ENCODE measurements at regions not wholly inside any gene's neighbourhood (a gene's known extent, or its start where the extent isn't known, plus 50 kb on each side); places are given as distances from the start of the nearest gene placed in this dataset.

DNA sequence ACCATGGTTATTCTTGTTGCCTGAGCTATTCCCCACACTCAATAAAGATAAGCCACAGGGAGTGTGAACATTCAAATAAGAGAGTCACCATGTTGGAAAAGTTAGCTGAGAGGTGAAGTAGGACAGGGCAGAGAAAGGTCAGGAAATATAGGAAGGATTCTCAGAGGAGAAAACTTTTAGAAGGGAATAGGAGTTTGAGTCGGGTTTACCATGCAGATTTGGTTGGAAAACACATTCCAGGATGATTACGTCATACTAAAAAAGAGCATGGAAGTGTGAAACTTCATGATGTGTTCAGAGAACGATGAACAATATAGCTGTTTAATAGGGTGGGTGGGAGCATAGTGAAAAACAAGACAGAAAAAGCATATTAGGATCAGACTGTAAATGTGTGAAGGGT is 1125.3 kb upstream of the ADGRL2 start:
- no peaks in the 10 kb centered on the region for H3K27me3 ChIP-seq (ENCODE audit: insufficient read depth, poor library complexity, severe bottlenecking)
- no peak overlapping the region for H3K27ac ChIP-seq (replicated peaks)
- H3K4me3 ChIP-seq (replicated peaks; ENCODE audit: insufficient read depth, low read length) = no peak overlapping the region
- TF ChIP-seq GABPA (IDR thresholded peaks at IDR 0.05; ENCODE audit: low read depth) (no peak), POLR2AphosphoS5 (IDR thresholded peaks at IDR 0.05; ENCODE audit: low read depth) (no peak), SPI1 (IDR thresholded peaks at IDR 0.05; ENCODE audit: borderline replicate concordance, low read depth) (no peak)
- TF ChIP-seq, protein P1, sequence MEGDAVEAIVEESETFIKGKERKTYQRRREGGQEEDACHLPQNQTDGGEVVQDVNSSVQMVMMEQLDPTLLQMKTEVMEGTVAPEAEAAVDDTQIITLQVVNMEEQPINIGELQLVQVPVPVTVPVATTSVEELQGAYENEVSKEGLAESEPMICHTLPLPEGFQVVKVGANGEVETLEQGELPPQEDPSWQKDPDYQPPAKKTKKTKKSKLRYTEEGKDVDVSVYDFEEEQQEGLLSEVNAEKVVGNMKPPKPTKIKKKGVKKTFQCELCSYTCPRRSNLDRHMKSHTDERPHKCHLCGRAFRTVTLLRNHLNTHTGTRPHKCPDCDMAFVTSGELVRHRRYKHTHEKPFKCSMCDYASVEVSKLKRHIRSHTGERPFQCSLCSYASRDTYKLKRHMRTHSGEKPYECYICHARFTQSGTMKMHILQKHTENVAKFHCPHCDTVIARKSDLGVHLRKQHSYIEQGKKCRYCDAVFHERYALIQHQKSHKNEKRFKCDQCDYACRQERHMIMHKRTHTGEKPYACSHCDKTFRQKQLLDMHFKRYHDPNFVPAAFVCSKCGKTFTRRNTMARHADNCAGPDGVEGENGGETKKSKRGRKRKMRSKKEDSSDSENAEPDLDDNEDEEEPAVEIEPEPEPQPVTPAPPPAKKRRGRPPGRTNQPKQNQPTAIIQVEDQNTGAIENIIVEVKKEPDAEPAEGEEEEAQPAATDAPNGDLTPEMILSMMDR (IDR thresholded peaks at IDR 0.05; ENCODE audit: insufficient read depth, low read length) = no peak
- TF ChIP-seq, protein P2, sequence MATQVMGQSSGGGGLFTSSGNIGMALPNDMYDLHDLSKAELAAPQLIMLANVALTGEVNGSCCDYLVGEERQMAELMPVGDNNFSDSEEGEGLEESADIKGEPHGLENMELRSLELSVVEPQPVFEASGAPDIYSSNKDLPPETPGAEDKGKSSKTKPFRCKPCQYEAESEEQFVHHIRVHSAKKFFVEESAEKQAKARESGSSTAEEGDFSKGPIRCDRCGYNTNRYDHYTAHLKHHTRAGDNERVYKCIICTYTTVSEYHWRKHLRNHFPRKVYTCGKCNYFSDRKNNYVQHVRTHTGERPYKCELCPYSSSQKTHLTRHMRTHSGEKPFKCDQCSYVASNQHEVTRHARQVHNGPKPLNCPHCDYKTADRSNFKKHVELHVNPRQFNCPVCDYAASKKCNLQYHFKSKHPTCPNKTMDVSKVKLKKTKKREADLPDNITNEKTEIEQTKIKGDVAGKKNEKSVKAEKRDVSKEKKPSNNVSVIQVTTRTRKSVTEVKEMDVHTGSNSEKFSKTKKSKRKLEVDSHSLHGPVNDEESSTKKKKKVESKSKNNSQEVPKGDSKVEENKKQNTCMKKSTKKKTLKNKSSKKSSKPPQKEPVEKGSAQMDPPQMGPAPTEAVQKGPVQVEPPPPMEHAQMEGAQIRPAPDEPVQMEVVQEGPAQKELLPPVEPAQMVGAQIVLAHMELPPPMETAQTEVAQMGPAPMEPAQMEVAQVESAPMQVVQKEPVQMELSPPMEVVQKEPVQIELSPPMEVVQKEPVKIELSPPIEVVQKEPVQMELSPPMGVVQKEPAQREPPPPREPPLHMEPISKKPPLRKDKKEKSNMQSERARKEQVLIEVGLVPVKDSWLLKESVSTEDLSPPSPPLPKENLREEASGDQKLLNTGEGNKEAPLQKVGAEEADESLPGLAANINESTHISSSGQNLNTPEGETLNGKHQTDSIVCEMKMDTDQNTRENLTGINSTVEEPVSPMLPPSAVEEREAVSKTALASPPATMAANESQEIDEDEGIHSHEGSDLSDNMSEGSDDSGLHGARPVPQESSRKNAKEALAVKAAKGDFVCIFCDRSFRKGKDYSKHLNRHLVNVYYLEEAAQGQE (IDR thresholded peaks at IDR 0.05; ENCODE audit: insufficient replicate concordance, low read depth) = no peak
- DNase-seq (ENCODE audit: low read depth in 1 of 2, low spot score in 1 of 2) = no peak

DNA sequence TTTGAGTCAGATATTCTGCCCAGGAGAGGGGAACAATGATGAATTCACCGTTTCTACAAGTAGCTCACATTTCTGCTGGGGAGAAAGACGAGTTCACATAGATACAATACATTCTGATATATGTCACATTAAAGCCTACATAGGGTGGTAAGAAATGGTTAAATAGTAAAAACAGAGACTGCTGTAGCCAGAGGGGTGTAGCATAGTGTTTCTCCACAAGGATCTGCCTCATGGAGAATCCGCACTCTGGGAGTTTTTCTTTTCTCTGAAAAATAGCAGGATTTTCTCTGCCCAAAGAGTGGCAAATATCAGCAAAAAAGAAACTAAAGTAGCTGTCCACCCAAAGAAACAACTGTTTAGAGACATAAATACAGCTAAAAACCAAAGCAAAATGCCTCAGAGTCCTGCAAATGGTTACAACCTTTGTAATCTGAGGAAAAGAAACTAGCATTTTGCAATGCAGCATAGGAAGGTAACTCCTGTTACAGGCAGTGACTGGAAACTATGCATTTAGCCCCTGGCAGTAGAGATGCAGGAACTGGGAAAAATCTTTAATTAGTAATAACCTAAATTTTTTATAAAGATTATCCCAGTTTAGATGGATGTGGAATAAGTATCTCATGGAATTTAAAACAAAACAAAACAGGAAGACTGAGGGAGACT is 1126.7 kb upstream of the ADGRL2 start:
- no peak for DNase-seq (ENCODE audit: low read depth in 1 of 2, low spot score in 1 of 2)
- no peak for TF ChIP-seq SPI1 (IDR thresholded peaks at IDR 0.05; ENCODE audit: borderline replicate concordance, low read depth)
- no peak overlapping the region for H3K4me3 ChIP-seq (replicated peaks; ENCODE audit: insufficient read depth, low read length)
- no peak overlapping the region for H3K27ac ChIP-seq (replicated peaks)
- no peaks in the 10 kb centered on the region for H3K27me3 ChIP-seq (ENCODE audit: insufficient read depth, poor library complexity, severe bottlenecking)

DNA sequence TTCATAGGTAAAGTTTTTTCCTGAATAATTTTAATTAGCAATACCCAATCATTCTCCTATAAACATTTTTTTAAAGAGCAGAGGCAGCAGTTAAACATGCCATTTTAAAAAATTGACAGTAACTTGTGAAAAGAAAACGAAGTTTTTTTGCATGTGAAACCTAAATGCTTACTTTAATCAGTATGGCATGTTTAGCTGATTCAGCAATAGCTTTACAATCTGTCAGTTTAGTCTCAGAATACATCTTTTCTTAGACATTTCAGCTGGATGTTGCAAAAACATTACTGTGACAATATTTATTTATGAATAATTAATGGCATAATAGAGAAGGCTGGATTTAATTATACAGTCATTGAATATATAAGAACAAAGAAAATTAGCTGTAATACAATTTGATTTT is 1132.4 kb upstream of the ADGRL2 start:
- no peak for DNase-seq (ENCODE audit: low read depth in 1 of 2, low spot score in 1 of 2)
- TF ChIP-seq GABPA (IDR thresholded peaks at IDR 0.05; ENCODE audit: low read depth) = no peak
- TF ChIP-seq, protein P1 (IDR thresholded peaks at IDR 0.05; ENCODE audit: insufficient read depth, low read length) = no peak
- no peak for TF ChIP-seq SPI1 (IDR thresholded peaks at IDR 0.05; ENCODE audit: borderline replicate concordance, low read depth)
- TF ChIP-seq, protein P2 (IDR thresholded peaks at IDR 0.05; ENCODE audit: insufficient replicate concordance, low read depth) = no peak
- Histone ChIP-seq H3K27ac (replicated peaks) (no peak overlapping the region), H3K4me3 (replicated peaks; ENCODE audit: insufficient read depth, low read length) (no peak overlapping the region), H3K27me3 (ENCODE audit: insufficient read depth, poor library complexity, severe bottlenecking) (no peaks in the 10 kb centered on the region)

DNA sequence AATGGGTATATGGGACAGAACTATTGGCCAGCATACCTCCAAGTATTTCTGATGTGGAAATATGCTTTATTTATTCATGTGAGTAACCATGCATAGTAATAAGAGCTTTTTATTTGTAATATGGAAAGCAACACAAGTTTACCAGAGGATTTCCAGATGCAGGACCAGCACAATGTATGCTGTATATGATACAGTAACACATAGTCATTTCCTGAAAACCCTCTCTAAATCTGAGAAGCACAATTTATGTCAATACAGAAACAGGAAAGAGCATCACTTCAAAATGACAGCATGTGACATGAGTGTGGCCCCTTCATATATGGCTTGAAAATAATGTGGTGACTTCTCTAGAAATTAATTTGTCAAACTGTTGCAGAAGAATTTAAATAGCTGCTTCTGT is 1134.7 kb upstream of the ADGRL2 start:
- no peaks in the 10 kb centered on the region for H3K27me3 ChIP-seq (ENCODE audit: insufficient read depth, poor library complexity, severe bottlenecking)
- no peak overlapping the region for H3K4me3 ChIP-seq (replicated peaks; ENCODE audit: insufficient read depth, low read length)
- TF ChIP-seq SPI1 (IDR thresholded peaks at IDR 0.05; ENCODE audit: borderline replicate concordance, low read depth) (no peak), GABPA (IDR thresholded peaks at IDR 0.05; ENCODE audit: low read depth) (no peak), POLR2AphosphoS5 (IDR thresholded peaks at IDR 0.05; ENCODE audit: low read depth) (no peak)
- TF ChIP-seq, protein P2 (IDR thresholded peaks at IDR 0.05; ENCODE audit: insufficient replicate concordance, low read depth) = no peak
- TF ChIP-seq, protein P1 (IDR thresholded peaks at IDR 0.05; ENCODE audit: insufficient read depth, low read length) = no peak
- DNase-seq (ENCODE audit: low read depth in 1 of 2, low spot score in 1 of 2) = no peak
- H3K27ac ChIP-seq (replicated peaks) = no peak overlapping the region
